ENCODE measurements at regions not wholly inside any gene's neighbourhood (a gene's known extent, or its start where the extent isn't known, plus 50 kb on each side); places are given as distances from the start of the nearest gene placed in this dataset.

- TF ChIP-seq REST (IDR thresholded peaks at IDR 0.05; ENCODE audit: insufficient replicate concordance, low read depth) (no peak), POLR2AphosphoS5 (IDR thresholded peaks at IDR 0.05; ENCODE audit: low read depth) (no peak), CTCF (IDR thresholded peaks at IDR 0.05; ENCODE audit: insufficient read depth, low read length) (no peak), GABPA (IDR thresholded peaks at IDR 0.05; ENCODE audit: low read depth) (no peak), SPI1 (IDR thresholded peaks at IDR 0.05; ENCODE audit: borderline replicate concordance, low read depth) (no peak)
Observed at GRCh38 chr6:156348849-156349248, 428.3 kb upstream of the ARID1B start.
